Thoracic aorta (tissue), 2 donors: ENCODE measurements at regions not wholly inside any gene's neighbourhood (a gene's known extent, or its start where the extent isn't known, plus 50 kb on each side); places are given as distances from the start of the nearest gene placed in this dataset.

Experiments
- ATAC-seq: fragments of 150-250 bp; one replicate; pipeline ENCODE4 v1.8.0; 2017; ENCODE audit warnings: low read depth; ENCODE audit not compliant: insufficient number of reproducible peaks, low FRiP score
- DNase-seq: peaks from one replicate; pipeline ENCODE4 v3.0.0-alpha.2; 2020; ENCODE audit warnings: low spot score
- H3K27ac ChIP-seq, 2 donors: fragments of 200-600 bp; sonication (generic); 1 replicate in 1 of 2; 2 replicates in 1 of 2; pipeline ENCODE4 v1.5.1; 2016; ENCODE audit warnings: mild to moderate bottlenecking in 2 of 2, moderate library complexity in 2 of 2
- H3K27me3 ChIP-seq: fragments of 200-600 bp; sonication (generic); replicated peaks from 2 replicates; pipeline ENCODE4 v1.6.0; 2016; ENCODE audit warnings: mild to moderate bottlenecking; ENCODE audit not compliant: insufficient read depth
- H3K36me3 ChIP-seq: fragments of 200-600 bp; sonication (generic); one replicate; pipeline ENCODE4 v1.5.1; 2016
- H3K4me1 ChIP-seq, 2 donors: fragments of 200-600 bp; sonication (generic); 1 replicate in 1 of 2; 2 replicates in 1 of 2; pipeline versions ENCODE4 v1.5.1 to v1.6.0; 2016; ENCODE audit warnings: low read depth in 2 of 2, mild to moderate bottlenecking in 1 of 2; ENCODE audit not compliant: control insufficient read depth in 1 of 2
- H3K4me3 ChIP-seq: fragments of 200-600 bp; sonication (generic); 2 replicates; pipeline ENCODE4 v1.5.1; 2016; ENCODE audit warnings: mild to moderate bottlenecking
- H3K9me3 ChIP-seq: fragments of 200-600 bp; sonication (generic); 2 replicates; pipeline ENCODE4 v1.5.1; 2016
- TF ChIP-seq, protein P1 (sequence below): fragments of 200-600 bp; sonication (generic); IDR thresholded peaks from one replicate; pipeline ENCODE4 v1.5.1; 2019; ENCODE audit warnings: antibody characterized with exemption

DNA sequence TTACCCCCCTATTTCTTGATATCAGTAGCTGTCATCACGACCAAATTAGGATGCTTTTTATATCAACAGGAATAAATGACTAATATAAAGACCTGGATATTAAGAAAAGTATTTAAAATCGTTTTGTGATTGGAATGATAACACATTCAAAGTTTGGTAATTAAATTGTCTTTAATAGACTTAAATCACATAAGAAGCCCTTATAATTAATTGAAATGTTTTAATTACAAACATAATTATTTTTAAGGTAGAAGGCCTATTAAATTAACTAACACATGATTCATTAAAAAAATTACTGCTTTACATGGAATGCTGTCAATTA lies 412.4 kb downstream of the FUT8 start:
- no peaks in the 10 kb centered on the region for H3K36me3 ChIP-seq
- H3K27me3 ChIP-seq = no peaks in the 10 kb centered on the region
- TF ChIP-seq, protein P1, sequence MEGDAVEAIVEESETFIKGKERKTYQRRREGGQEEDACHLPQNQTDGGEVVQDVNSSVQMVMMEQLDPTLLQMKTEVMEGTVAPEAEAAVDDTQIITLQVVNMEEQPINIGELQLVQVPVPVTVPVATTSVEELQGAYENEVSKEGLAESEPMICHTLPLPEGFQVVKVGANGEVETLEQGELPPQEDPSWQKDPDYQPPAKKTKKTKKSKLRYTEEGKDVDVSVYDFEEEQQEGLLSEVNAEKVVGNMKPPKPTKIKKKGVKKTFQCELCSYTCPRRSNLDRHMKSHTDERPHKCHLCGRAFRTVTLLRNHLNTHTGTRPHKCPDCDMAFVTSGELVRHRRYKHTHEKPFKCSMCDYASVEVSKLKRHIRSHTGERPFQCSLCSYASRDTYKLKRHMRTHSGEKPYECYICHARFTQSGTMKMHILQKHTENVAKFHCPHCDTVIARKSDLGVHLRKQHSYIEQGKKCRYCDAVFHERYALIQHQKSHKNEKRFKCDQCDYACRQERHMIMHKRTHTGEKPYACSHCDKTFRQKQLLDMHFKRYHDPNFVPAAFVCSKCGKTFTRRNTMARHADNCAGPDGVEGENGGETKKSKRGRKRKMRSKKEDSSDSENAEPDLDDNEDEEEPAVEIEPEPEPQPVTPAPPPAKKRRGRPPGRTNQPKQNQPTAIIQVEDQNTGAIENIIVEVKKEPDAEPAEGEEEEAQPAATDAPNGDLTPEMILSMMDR = no peak
- ATAC-seq (no peak), DNase-seq (no peak)
- no peaks in the 10 kb centered on the region for H3K9me3 ChIP-seq
- no peak overlapping the region for H3K4me3 ChIP-seq
- H3K27ac ChIP-seq = no peak overlapping the region
- no peaks in the 10 kb centered on the region for H3K4me1 ChIP-seq

DNA sequence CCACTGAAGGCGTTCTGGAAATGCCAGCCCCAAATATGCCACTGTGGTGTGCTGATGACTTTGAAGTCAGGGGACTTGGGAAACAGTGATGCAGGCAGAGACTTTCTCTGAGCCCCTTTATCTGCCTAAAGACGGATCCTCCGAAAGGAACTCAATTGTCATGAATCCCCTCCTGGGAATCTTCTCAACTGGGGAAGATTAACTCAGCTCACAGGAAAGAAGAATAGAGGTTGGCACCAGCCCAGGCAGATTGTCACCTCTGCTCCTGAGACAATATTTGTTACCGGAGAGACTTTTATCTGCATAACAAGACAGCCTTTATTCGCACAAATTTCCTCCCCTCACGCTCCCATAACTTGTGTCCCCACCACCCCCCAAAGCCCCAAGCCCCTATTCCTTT lies 414.4 kb downstream of the FUT8 start:
- Histone ChIP-seq H3K4me3 (no peak overlapping the region), H3K27me3 (no peaks in the 10 kb centered on the region), H3K27ac (no peak overlapping the region), H3K9me3 (no peaks in the 10 kb centered on the region), H3K4me1 (no peaks in the 10 kb centered on the region), H3K36me3 (no peaks in the 10 kb centered on the region)
- no peak for DNase-seq
- ATAC-seq = no peak
- TF ChIP-seq, protein P1 = no peak

DNA sequence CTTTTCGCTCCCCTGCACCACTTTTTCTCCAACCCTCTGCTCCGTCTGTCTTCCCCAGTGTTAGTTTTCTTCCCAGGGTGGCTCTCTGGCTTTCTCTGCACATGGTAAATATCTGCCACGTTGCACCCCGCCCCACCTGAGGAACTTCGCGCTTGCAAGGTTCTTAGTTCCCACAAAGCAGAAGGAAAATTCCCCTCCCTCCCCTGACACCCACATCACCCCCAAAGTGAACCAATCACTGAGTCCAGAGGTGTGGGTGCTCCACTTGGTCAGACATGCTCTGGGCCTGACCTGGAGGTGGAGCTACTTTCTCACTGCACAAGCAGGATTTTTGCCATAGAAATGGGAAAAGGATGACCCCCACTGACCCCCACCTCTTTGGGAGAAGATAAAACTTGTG lies 415.0 kb downstream of the FUT8 start:
- H3K36me3 ChIP-seq = no peaks in the 10 kb centered on the region
- no peak for ATAC-seq
- no peaks in the 10 kb centered on the region for H3K27me3 ChIP-seq
- H3K9me3 ChIP-seq = no peaks in the 10 kb centered on the region
- TF ChIP-seq, protein P1 = no peak
- H3K4me3 ChIP-seq = no peak overlapping the region
- no peak for DNase-seq
- no peaks in the 10 kb centered on the region for H3K4me1 ChIP-seq
- no peak overlapping the region for H3K27ac ChIP-seq

DNA sequence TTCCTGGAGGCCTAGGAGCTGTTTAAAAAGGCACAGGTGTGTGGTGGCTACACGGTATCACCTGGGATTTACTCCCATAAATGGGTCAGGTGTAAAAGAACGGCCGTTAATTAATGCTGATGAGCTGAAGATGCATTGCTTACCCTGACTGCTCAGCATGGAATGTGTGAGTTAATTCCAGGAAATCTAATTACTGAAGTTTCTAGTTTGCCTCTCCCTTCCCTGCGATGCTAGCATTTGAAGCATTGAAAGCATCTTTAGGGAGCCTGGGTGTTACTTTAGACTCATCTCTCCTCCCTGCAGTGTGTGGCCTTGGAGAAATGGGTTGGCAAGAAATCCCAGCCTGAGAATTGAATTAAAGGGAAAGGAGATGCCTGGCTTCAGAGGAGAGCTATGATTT lies 415.9 kb downstream of the FUT8 start:
- DNase-seq (no peak), ATAC-seq (no peak)
- Histone ChIP-seq H3K27ac (no peak overlapping the region), H3K9me3 (no peaks in the 10 kb centered on the region), H3K4me1 (no peaks in the 10 kb centered on the region), H3K4me3 (no peak overlapping the region), H3K27me3 (no peaks in the 10 kb centered on the region), H3K36me3 (no peaks in the 10 kb centered on the region)
- TF ChIP-seq, protein P1 = no peak

DNA sequence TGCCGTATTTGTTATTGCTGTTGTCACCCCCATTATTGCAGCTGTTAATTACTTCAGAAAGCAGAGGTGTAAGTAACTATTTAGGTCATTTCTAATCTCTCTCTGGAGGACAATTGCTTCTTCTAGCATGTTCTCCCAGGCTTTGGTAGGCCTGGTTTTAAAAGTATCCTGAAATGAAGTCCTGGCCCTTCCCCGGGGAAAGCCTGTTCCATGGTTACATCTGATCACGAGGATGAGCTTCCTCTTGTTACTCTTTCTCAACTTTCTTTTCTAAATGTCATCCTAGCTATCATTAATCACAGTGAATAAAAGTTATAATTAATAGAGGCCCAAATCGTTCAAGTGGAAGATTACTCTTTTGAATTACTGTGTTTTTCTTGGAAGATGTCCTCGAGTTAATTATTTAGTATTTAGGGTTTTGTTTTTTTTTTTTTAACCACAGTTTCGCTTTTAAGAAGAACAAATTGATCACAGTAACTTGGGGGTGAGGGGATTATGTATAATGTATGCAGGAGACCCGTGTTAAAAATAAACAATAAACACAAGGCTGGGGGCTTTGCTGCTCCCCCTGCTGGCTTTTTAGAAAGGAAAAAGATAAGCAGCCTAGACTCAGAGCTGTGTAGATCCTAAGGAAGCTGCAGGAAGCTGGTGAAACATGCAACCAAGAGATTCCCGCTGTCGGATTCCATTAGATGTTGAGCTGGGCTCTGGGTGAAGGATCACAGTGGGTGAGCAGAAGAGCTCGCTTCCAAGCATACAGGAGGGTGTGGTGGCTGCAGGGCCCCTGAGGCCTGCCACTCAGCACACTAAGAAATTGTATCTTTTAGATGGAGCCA lies 420.1 kb downstream of the FUT8 start:
- H3K9me3 ChIP-seq = no peaks in the 10 kb centered on the region
- ATAC-seq (no peak), DNase-seq (no peak)
- no peak overlapping the region for H3K4me3 ChIP-seq
- H3K27me3 ChIP-seq = no peaks in the 10 kb centered on the region
- H3K4me1 ChIP-seq = no peaks in the 10 kb centered on the region
- no peak overlapping the region for H3K27ac ChIP-seq
- TF ChIP-seq, protein P1 = no peak
- H3K36me3 ChIP-seq = no peaks in the 10 kb centered on the region
